Panc1 (cell line): ENCODE measurements at regions not wholly inside any gene's neighbourhood (a gene's known extent, or its start where the extent isn't known, plus 50 kb on each side); places are given as distances from the start of the nearest gene placed in this dataset.

Source experiments
- ATAC-seq: fragments of 200-7000 bp; cut with Tn5 transposase; 2 replicates; pipeline ENCODE4 v1.9.1; 2020; ENCODE audit warnings: mild to moderate bottlenecking, moderate library complexity
- BruUV-seq: library from RNA; stranded (reverse); fragments of 400-500 nt; replicated peaks from 2 replicates; lab custom pipeline; 2021; lab: Mats Ljungman, UMichigan
- CTCF ChIA-PET: fragments of 300-600 bp; sonication (Branson Sonifier 250); formaldehyde crosslinking; loops from one replicate; lab custom pipeline; 2022; ENCODE audit warnings: antibody characterized with exemption; lab: Charles Lee
- POLR2A ChIA-PET: fragments of 300-600 bp; sonication (Branson Sonifier 250); formaldehyde crosslinking; loops from one replicate; lab custom pipeline; 2022; ENCODE audit warnings: antibody characterized with exemption; lab: Charles Lee
- DNase-seq: peaks from one replicate; pipeline ENCODE4 v3.0.0-alpha.2; 2010; ENCODE audit warnings: low read depth, low spot score
- H3K27ac ChIP-seq: 2 replicates; pipeline ENCODE4 v1.5.1; 2011; ENCODE audit warnings: mild to moderate bottlenecking, low read length, inconsistent platforms
- H3K27me3 ChIP-seq: fragments of 200-500 bp; sonication (Bioruptor generic); 2 replicates; pipeline ENCODE4 v1.6.0; 2014; ENCODE audit warnings: low read length, inconsistent platforms; ENCODE audit not compliant: control insufficient read depth, insufficient read depth
- H3K36me3 ChIP-seq: fragments of 200-500 bp; sonication (Bioruptor generic); 2 replicates; pipeline ENCODE4 v1.5.1; 2014; ENCODE audit warnings: inconsistent platforms, mild to moderate bottlenecking, low read length, moderate library complexity; ENCODE audit not compliant: control insufficient read depth, insufficient read depth
- H3K4me1 ChIP-seq: 2 replicates; pipeline ENCODE4 v1.5.1; 2011; ENCODE audit warnings: inconsistent platforms, mild to moderate bottlenecking, low read length, moderate library complexity; ENCODE audit not compliant: control insufficient read depth, insufficient read depth
- H3K4me3 ChIP-seq, 2 experiments: 2 replicates each; pipeline ENCODE4 v1.5.1; 2011 to 2012; ENCODE audit warnings: low read depth in 2 of 2, low read length in 2 of 2, mild to moderate bottlenecking in 2 of 2, inconsistent platforms in 1 of 2, moderate library complexity in 1 of 2
- H3K9me3 ChIP-seq: fragments of 200-500 bp; sonication (Bioruptor generic); 2 replicates; pipeline ENCODE4 v1.5.1; 2014; ENCODE audit warnings: low read depth, mild to moderate bottlenecking, inconsistent platforms, low read length, moderate library complexity; ENCODE audit not compliant: control insufficient read depth, insufficient read depth
- CTCF ChIP-seq: fragments of 450-650 bp; IDR thresholded peaks from 2 replicates; pipeline ENCODE4 v1.5.1; 2017; ENCODE audit warnings: mild to moderate bottlenecking
- POLR2AphosphoS5 ChIP-seq: IDR thresholded peaks from 2 replicates; pipeline ENCODE4 v1.6.1; 2012; ENCODE audit warnings: mild to moderate bottlenecking, low read depth, low read length, moderate library complexity
- REST ChIP-seq, 2 experiments: IDR thresholded peaks; 2 replicates each; pipeline ENCODE4 v1.6.1; 2011 to 2012; ENCODE audit warnings: low read depth in 2 of 2, control low read depth in 1 of 2, low read length in 1 of 2, mild to moderate bottlenecking in 1 of 2, moderate library complexity in 1 of 2; ENCODE audit not compliant: insufficient read depth in 1 of 2
- SIN3A ChIP-seq: IDR thresholded peaks from 2 replicates; pipeline ENCODE4 v1.6.1; 2012; ENCODE audit warnings: low read depth, mild to moderate bottlenecking, low read length, moderate library complexity, borderline replicate concordance; ENCODE audit not compliant: insufficient read depth
- TCF7L2 ChIP-seq: IDR thresholded peaks from 2 replicates; pipeline ENCODE4 v1.6.1; 2011; ENCODE audit warnings: mild to moderate bottlenecking, low read depth, low read length, inconsistent platforms
- in situ Hi-C: cut with HindIII; loops from 2 replicates; pipeline ENCODE4 v1.10.0; 2016; ENCODE audit warnings: low sequenced_read_pairs, low pct_unique_long_range_greater_than_20kb
- intact Hi-C: fragments of 100-400 bp; cut with micrococcal nuclease; formaldehyde crosslinking; loops from one replicate; pipeline ENCODE4 v1.10.0; 2022; ENCODE audit not compliant: unreplicated experiment

- Histone ChIP-seq H3K4me1 (no peaks in the 10 kb centered on the region), H3K9me3 (no peaks in the 10 kb centered on the region), H3K27ac (no peak overlapping the region), H3K4me3 (no peak overlapping the region), H3K36me3 (no peaks in the 10 kb centered on the region), H3K27me3 (no peaks in the 10 kb centered on the region)
- ChIA-PET CTCF (no interaction called here), POLR2A (interaction anchor here (0.5 kb wide), 1 partner anchor 211 kb away, joined by 5 read pairs; no protein-coding TSS in a partner anchor)
- TF ChIP-seq SIN3A (no peak), POLR2AphosphoS5 (no peak), TCF7L2 (no peak), CTCF (no peak), REST (IDR thresholded peaks at IDR 0.05; ENCODE audit: insufficient read depth in 1 of 2, low read depth in 2 of 2, low read length in 1 of 2) (no peak)
- no TSS peak for BruUV-seq
- DNase-seq = no peak
- ATAC-seq = no peak
- intact Hi-C loops = no loop called here
- in situ Hi-C loops = no loop called here
Measured at GRCh38 chr4:4778554-4778953, 80.9 kb upstream of the MSX1 start.

GRCh38 chr4:4776934-4777333 is 82.5 kb upstream of the MSX1 start:
- BruUV-seq = no TSS peak
- Histone ChIP-seq H3K36me3 (no peaks in the 10 kb centered on the region), H3K9me3 (no peaks in the 10 kb centered on the region), H3K4me1 (no peaks in the 10 kb centered on the region), H3K4me3 (no peak overlapping the region), H3K27ac (no peak overlapping the region), H3K27me3 (no peaks in the 10 kb centered on the region)
- TF ChIP-seq TCF7L2 = no peak
- no peak for TF ChIP-seq SIN3A
- no peak for TF ChIP-seq CTCF
- ChIA-PET POLR2A (no interaction called here), CTCF (no interaction called here)
- no peak for ATAC-seq
- intact Hi-C loops = no loop called here
- in situ Hi-C loops = no loop called here
- DNase-seq = no peak
